LHCN-M2 (cell line): ENCODE measurements at regions not wholly inside any gene's neighbourhood (a gene's known extent, or its start where the extent isn't known, plus 50 kb on each side); places are given as distances from the start of the nearest gene placed in this dataset.

Experiments
- DNase-seq: peaks from one replicate; pipeline ENCODE4 v3.0.0-alpha.2; 2012; ENCODE audit warnings: low read depth

DNA sequence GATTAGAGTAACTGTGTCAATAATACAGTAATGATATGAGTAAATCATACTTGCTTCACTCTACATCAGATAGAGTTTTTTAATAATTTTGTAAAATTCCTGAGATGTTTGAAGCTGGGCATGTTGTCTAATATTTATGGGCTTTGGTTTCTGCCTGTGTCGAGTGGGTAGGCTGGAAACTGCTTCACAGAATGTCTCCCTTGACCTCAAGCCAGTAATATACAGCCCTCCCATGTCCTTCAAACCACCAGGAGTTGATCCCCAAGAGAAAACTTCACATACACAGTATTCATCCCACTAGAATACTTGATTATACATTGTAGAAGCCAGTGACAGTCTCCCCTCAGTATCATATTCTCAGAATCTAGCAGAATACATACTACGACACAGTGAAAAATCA is 284.8 kb upstream of the TENM3 start:
- DNase-seq, result peak; percentile 45

- DNase-seq, result peak; percentile 89
Observed at GRCh38 chr4:181959121-181959520, 284.1 kb upstream of the TENM3 start.

DNA sequence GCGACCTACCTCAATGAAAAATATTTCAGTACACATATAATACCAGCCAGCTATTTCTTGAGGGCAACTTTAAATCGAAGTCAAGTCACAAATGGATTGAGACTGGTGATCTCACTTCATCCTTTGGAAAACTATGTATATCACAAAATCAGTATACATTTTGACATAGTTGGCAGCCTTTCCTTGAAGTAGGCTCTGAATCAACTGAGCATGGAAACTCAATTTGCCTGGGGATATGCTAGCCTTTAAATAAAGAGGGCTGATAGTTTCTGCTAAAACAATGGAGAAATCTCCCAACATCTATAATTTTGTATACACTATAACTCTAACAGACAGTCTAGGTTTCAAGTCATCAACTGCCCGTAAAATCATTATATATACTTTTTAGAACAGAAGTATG is 282.8 kb upstream of the TENM3 start:
- DNase-seq, result no peak

- DNase-seq, result no peak
Observed at GRCh38 chr4:181962321-181962720, 280.9 kb upstream of the TENM3 start.

DNA sequence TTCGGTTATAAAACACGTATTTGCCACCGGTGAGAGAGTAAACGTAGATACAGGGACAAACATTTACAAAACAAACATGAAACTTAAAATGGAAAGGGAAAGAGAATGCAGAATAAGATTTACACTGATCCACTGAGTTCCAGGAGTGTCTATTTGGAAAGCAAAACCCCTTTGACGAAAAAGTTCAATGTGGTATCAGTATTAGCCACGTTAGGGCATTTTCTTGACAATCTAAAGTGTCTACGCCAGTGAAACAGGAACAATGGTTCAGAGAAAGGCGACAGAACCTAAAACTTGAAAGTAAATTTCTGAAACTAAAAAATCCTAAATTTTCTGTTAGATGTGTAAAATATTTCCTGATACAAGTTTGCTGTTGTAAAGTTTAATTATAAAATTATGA is 278.5 kb upstream of the TENM3 start:
- no peak for DNase-seq

GRCh38 chr4:181966104-181966551 is 277.1 kb upstream of the TENM3 start:
- peak; percentile 80 for DNase-seq

GRCh38 chr4:181967401-181967800 is 275.8 kb upstream of the TENM3 start:
- no peak for DNase-seq

DNA sequence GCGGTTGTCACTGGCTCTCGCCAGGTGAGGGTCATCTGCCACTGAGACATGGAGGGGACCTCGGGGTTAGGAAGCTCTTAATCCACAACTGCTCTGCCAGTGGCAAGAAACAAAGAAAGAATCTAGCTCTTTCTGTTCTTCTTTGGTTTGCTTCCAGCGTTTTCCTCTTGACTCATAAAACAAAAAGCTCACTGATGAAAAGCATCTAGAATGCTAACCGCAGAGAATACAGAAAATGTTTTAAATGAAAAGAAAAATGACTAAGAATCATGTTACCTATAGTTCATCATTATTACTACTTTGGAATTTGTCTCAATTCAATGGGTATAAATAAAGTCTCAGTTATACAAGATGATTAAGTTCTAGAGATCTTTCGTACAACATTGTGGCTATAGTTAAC is 274.8 kb upstream of the TENM3 start:
- peak; percentile 86 for DNase-seq

DNA sequence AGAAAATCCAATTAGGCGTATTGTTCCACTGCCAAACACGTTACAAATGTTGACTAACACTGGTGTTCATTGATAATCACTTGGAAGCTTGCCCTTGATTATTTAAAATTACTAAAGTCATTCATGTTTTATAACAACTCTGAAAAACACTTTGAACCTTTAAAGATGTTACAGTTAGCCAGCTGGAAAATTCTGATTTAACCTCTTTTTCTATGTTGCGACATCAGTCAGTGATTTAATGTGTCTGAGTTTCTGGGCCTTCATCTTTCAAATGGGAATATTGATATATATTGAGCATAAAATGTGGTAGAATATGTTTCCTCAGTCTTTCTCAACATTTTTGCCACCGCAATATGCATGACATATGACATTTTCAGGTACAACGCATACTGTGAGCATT is 274.1 kb upstream of the TENM3 start:
- DNase-seq, result no peak

DNA sequence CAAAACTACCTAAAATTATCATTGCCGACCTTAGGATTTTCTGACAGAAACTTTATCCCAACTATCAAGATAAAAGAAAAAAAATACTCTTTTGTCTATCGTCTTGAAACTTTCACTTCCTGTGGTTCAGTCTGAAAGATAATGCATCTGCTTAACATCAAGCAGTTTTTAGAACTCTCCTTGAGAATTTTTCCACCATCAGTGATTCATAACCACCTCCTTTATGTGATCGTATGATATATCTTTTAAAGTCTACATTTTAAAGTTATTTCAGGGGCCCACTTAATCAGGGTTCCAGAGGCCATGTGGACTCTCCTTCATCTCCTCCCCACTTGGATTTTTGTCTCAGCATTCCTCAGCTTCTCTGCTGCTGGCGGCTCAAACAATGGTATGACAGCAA is 272.8 kb upstream of the TENM3 start:
- no peak for DNase-seq

DNA sequence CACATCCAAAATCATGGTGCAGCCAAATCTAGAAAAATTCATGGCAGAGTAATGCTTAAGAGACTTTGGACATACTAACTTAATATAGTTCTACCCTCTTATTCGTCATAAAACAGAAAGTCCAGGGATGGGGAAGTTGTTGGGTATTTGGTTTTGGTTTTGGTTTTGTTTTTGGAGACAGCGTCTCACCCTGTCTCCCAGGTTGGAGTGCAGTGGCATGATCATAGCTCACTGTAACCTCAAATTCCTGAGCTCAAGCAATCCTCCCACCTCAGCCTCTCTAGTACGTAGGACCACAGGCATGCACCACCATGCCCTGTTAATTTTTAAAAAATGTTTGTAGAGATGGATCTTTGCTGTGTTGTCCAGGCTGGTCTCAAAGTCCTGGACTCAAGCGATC is 271.8 kb upstream of the TENM3 start:
- DNase-seq, result peak; percentile 52

GRCh38 chr4:181971973-181972372 is 271.2 kb upstream of the TENM3 start:
- peak; percentile 43 for DNase-seq

- no peak for DNase-seq
Observed at GRCh38 chr4:181976764-181977163, 266.4 kb upstream of the TENM3 start.

DNA sequence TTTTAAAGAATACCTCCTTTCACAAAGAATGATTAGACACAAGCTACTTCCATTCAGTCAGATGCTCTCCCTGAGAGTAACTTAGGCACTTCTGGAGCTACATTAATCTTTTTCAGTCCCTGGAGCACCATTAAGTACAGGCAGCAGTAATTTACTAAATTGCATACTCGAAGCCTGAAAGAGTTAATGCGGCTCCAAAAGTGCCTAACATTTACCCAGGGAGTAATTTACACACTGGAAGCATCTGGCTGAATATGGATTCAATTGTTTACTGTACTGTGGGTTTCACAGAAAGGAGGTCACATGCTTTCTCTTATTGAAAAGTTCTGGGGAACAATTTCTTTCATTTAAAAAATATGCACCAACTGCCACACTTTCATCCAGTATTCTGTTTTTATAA is 260.8 kb upstream of the TENM3 start:
- DNase-seq, result no peak

- no peak for DNase-seq
Observed at GRCh38 chr4:181982856-181983255, 260.3 kb upstream of the TENM3 start.

- no peak for DNase-seq
Observed at GRCh38 chr4:181987392-181987791, 255.8 kb upstream of the TENM3 start.

GRCh38 chr4:181989071-181989470 is 254.1 kb upstream of the TENM3 start:
- no peak for DNase-seq

DNA sequence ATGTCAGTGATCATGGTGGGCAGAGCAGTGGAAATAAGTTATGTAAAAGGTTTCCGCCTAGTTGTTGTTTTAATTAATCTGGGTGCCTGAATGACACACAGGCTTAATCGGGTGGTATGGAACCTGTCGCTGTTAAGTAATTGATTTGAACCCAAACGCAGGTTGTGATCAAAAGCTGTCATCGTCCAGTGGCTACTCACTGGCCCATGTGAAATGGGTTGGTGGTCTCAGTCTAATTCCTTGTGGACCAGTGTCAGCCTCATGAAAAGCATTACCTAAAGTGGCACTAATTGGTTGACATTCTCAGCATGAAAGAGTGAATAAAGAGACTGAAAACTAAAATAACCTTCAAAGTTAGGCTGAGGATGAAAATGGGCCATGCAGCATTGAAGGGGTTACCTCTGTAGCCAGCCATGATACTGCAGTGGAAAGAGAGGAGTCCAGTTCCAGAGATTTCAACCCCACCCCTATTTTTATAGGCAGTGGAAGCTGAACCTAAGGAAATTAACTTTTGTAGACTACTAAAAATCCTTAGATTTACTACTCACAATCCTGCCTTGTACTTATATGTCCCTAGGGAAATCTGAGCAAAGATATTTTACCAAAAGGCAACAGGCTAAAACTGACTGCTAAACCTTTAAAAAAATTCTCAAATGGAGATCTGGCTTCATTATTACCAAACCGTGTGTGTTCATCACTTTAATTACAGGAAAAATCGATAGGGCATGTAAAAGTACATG is 251.7 kb upstream of the TENM3 start:
- DNase-seq, result no peak

GRCh38 chr4:181998398-181999295 is 244.6 kb upstream of the TENM3 start:
- DNase-seq, result peak; percentile 3

DNA sequence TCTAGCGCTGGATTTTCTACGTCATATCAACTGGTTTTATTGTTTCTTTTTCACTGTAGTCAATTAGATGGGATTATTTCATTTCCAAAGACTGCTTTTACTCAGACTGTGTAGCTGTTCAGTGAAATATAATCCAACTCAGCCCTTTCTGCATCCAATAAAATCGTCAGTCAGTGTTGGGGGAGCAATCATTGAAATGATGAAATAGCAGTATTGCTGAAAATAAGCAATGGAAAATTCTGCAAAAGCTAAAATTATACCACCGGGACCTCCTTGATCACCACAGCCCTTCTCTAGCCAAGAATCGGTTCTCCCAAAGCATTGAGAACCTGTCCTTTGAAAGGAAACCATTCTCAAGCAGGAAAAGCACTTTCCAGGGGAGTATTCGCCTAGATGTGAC is 243.1 kb upstream of the TENM3 start:
- DNase-seq, result no peak

- DNase-seq, result peak; percentile 4
Observed at GRCh38 chr4:182010876-182011275, 232.3 kb upstream of the TENM3 start.

- no peak for DNase-seq
Observed at GRCh38 chr4:182014164-182014563, 229.0 kb upstream of the TENM3 start.

DNA sequence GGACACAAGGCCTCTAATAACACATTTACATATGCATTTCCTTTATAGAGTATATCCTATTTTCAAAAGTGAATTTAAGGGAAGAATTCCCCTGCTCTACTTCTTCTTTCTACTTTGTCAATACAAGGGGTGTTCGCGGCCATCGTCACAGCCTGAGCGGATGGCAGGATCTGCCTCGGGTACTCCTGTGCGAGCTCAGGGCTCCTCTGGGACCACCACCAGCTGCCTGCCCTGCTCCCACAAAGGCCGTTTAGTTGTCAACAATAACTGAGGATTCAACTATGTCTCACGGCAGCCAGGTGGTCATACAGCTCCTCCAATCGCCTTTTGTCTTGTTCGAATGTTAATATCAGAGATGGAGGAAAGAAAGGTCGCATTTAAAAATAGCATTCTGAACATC is 228.2 kb upstream of the TENM3 start:
- DNase-seq, result no peak
